PC-3 (cell line): ENCODE measurements at regions not wholly inside any gene's neighbourhood (a gene's known extent, or its start where the extent isn't known, plus 50 kb on each side); places are given as distances from the start of the nearest gene placed in this dataset.

Source experiments
- ATAC-seq: fragments of 200-7000 bp; cut with Tn5 transposase; 2 replicates; pipeline ENCODE4 v1.9.1; 2020; ENCODE audit warnings: mild to moderate bottlenecking, moderate library complexity
- BruUV-seq: library from RNA; stranded (reverse); fragments of 400-500 nt; replicated peaks from 2 replicates; lab custom pipeline; 2021; lab: Mats Ljungman, UMichigan
- CTCF ChIA-PET: fragments of 300-600 bp; sonication (Branson Sonifier 250); formaldehyde crosslinking; loops from one replicate; lab custom pipeline; 2022; ENCODE audit warnings: antibody characterized with exemption; lab: Charles Lee
- POLR2A ChIA-PET: fragments of 300-600 bp; sonication (Branson Sonifier 250); formaldehyde crosslinking; loops from one replicate; lab custom pipeline; 2022; ENCODE audit warnings: antibody characterized with exemption; ENCODE audit not compliant: unreplicated experiment; lab: Charles Lee
- DNase-seq: peaks from one replicate; pipeline ENCODE4 v3.0.0-alpha.2; 2015
- H2AFZ ChIP-seq: fragments of 300-600 bp; sonication (generic); 2 replicates; pipeline ENCODE4 v1.6.0; 2016; ENCODE audit warnings: antibody characterized with exemption, low read length
- H3F3A ChIP-seq: fragments of 300-600 bp; sonication (generic); one replicate; pipeline ENCODE4 v1.6.0; 2017; ENCODE audit warnings: antibody characterized with exemption, low read length, control low read depth, mild to moderate bottlenecking; ENCODE audit not compliant: unreplicated experiment
- H3K27ac ChIP-seq: fragments of 300-600 bp; sonication (generic); 2 replicates; pipeline ENCODE4 v1.5.1; 2016; ENCODE audit warnings: mild to moderate bottlenecking, low read length
- H3K27me3 ChIP-seq: fragments of 300-600 bp; sonication (generic); 2 replicates; pipeline ENCODE4 v1.6.1; 2016; ENCODE audit warnings: low read length, mixed read lengths
- H3K36me3 ChIP-seq: fragments of 300-600 bp; sonication (generic); 2 replicates; pipeline ENCODE4 v1.6.1; 2016; ENCODE audit warnings: low read depth, mixed run types, low read length, mixed read lengths
- H3K4me1 ChIP-seq: fragments of 300-600 bp; sonication (generic); 2 replicates; pipeline ENCODE4 v1.5.1; 2016; ENCODE audit warnings: low read length; ENCODE audit not compliant: insufficient read depth
- H3K4me2 ChIP-seq: fragments of 300-600 bp; sonication (generic); 2 replicates; pipeline ENCODE4 v1.6.0; 2016; ENCODE audit warnings: low read length
- H3K4me3 ChIP-seq: fragments of 300-600 bp; sonication (generic); 2 replicates; pipeline ENCODE4 v1.5.1; 2016; ENCODE audit warnings: mild to moderate bottlenecking, low read length, mixed read lengths
- H3K79me2 ChIP-seq: fragments of 300-600 bp; sonication (generic); 2 replicates; pipeline ENCODE4 v1.6.1; 2017; ENCODE audit warnings: low read length, mixed read lengths
- H3K9ac ChIP-seq: fragments of 300-600 bp; sonication (generic); 2 replicates; pipeline ENCODE4 v1.6.0; 2016; ENCODE audit warnings: mild to moderate bottlenecking, low read length
- H3K9me2 ChIP-seq: fragments of 300-600 bp; sonication (generic); replicated peaks from 2 replicates; pipeline ENCODE4 v1.6.1; 2016; ENCODE audit warnings: mixed run types, low read length, mixed read lengths
- H3K9me3 ChIP-seq: fragments of 300-600 bp; sonication (generic); 2 replicates; pipeline ENCODE4 v1.6.1; 2016; ENCODE audit warnings: low read length, mixed read lengths
- H4K20me1 ChIP-seq: fragments of 300-600 bp; sonication (generic); 2 replicates; pipeline ENCODE4 v1.6.1; 2016; ENCODE audit warnings: low read length, mixed read lengths
- EZH2 ChIP-seq: fragments of 300-600 bp; sonication (generic); IDR thresholded peaks from one replicate; pipeline ENCODE4 v1.6.1; 2017; ENCODE audit warnings: antibody characterized with exemption, mild to moderate bottlenecking, low read length; ENCODE audit not compliant: unreplicated experiment
- EZH2phosphoT487 ChIP-seq: fragments of 300-600 bp; sonication (generic); IDR thresholded peaks from 2 replicates; pipeline ENCODE4 v1.6.1; 2018; ENCODE audit warnings: mild to moderate bottlenecking, antibody characterized with exemption, low read length, borderline replicate concordance
- intact Hi-C: fragments of 100-400 bp; cut with micrococcal nuclease; formaldehyde crosslinking; loops from 2 replicates; pipeline ENCODE4 v1.9.0; 2023
- TF ChIP-seq, protein P1 (sequence below): fragments of 300-600 bp; sonication (generic); conservative IDR thresholded peaks from 2 replicates; pipeline ENCODE4 v1.5.1; 2017; ENCODE audit warnings: antibody characterized with exemption, low read depth, mild to moderate bottlenecking, low read length

DNA sequence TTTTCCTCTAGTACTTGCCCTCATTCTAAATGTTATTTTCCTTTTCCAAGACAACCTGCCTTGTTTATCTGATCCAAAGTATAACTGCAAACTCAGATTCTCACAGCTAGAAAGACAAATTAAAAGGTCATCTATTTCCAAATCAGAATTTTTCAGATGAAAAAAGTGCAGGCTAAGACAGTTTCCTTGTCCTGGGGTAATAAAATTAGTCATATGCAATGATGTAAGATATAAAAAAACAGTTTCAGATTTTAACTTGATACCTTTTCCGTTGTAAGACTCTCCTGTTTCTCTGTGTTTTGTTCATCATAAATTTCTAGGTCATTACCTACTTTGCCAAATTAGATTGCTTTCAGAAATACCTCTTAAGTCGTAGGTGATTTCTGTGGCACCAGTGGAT, 238.4 kb upstream of the PEX5L start:
- Histone ChIP-seq H3K36me3 (no peaks in the 10 kb centered on the region), H3K4me1 (peaks cover 45% of the 10 kb centered on the region), H3F3A (peaks cover 5% of the 10 kb centered on the region), H3K9ac (peak overlapping the region; percentile 26; the same call in 1 of the 2 replicates), H3K4me2 (peak overlapping the region; percentile 69), H3K27ac (peak overlapping the region; percentile 78), H3K27me3 (no peaks in the 10 kb centered on the region), H3K4me3 (no peak overlapping the region), H3K79me2 (no peaks in the 10 kb centered on the region), H3K9me3 (no peaks in the 10 kb centered on the region), H2AFZ (peak overlapping the region; percentile 71), H4K20me1 (no peaks in the 10 kb centered on the region), H3K9me2 (no peaks in the 10 kb centered on the region)
- ChIA-PET POLR2A (interaction anchor here (0.7 kb wide), 1 partner anchor 84 kb away, joined by 4 read pairs; no protein-coding TSS in a partner anchor), CTCF (no interaction called here)
- BruUV-seq = no TSS peak
- TF ChIP-seq, protein P1, sequence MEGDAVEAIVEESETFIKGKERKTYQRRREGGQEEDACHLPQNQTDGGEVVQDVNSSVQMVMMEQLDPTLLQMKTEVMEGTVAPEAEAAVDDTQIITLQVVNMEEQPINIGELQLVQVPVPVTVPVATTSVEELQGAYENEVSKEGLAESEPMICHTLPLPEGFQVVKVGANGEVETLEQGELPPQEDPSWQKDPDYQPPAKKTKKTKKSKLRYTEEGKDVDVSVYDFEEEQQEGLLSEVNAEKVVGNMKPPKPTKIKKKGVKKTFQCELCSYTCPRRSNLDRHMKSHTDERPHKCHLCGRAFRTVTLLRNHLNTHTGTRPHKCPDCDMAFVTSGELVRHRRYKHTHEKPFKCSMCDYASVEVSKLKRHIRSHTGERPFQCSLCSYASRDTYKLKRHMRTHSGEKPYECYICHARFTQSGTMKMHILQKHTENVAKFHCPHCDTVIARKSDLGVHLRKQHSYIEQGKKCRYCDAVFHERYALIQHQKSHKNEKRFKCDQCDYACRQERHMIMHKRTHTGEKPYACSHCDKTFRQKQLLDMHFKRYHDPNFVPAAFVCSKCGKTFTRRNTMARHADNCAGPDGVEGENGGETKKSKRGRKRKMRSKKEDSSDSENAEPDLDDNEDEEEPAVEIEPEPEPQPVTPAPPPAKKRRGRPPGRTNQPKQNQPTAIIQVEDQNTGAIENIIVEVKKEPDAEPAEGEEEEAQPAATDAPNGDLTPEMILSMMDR = no peak
- ATAC-seq (peak; percentile 36), DNase-seq (peak; percentile 58)
- intact Hi-C loops = no loop called here

DNA sequence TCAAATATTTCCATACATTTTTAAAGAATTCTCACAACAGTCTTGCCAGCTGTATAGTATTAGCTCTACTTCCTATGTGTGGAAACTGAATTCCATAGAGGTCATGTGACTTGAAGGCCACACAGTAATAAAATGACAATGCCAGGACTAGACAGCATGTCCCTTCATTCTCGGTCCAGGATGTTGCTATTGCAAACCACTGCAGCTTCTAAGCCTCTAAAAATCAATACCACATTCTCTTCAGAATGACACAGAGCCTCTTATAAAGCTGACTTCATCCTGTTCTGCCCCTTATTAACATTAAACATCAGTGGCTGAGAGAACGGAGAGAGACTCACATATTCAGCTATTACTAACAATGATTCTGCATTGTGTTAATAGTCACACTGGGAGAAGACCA, 240.3 kb upstream of the PEX5L start:
- TF ChIP-seq EZH2 (no peak), EZH2phosphoT487 (no peak)
- TF ChIP-seq, protein P1 = no peak
- H4K20me1 ChIP-seq = no peaks in the 10 kb centered on the region
- peak; percentile 82 for ATAC-seq
- H3K4me2 ChIP-seq = peak overlapping the region; percentile 29
- H3K4me3 ChIP-seq = no peak overlapping the region
- no peaks in the 10 kb centered on the region for H3K27me3 ChIP-seq
- peaks cover 5% of the 10 kb centered on the region for H3F3A ChIP-seq
- BruUV-seq = no TSS peak
- POLR2A ChIA-PET = no interaction called here
- peak overlapping the region; percentile 62 for H3K27ac ChIP-seq
- H2AFZ ChIP-seq = no peak overlapping the region
- no peaks in the 10 kb centered on the region for H3K9me3 ChIP-seq
- H3K79me2 ChIP-seq = no peaks in the 10 kb centered on the region
- CTCF ChIA-PET = interaction anchor here (0.6 to 1.4 kb wide), 2 partner anchors 264 to 466 kb away, joined by 3 read pairs; no protein-coding TSS in a partner anchor
- DNase-seq = peak; percentile 85
- no peaks in the 10 kb centered on the region for H3K36me3 ChIP-seq
- no peaks in the 10 kb centered on the region for H3K9me2 ChIP-seq
- intact Hi-C loops = loop anchor here (1.0 kb wide), 3 partner anchors 27 to 81 kb away; no protein-coding TSS in a partner anchor
- H3K4me1 ChIP-seq = peaks cover 54% of the 10 kb centered on the region
- no peak overlapping the region for H3K9ac ChIP-seq

DNA sequence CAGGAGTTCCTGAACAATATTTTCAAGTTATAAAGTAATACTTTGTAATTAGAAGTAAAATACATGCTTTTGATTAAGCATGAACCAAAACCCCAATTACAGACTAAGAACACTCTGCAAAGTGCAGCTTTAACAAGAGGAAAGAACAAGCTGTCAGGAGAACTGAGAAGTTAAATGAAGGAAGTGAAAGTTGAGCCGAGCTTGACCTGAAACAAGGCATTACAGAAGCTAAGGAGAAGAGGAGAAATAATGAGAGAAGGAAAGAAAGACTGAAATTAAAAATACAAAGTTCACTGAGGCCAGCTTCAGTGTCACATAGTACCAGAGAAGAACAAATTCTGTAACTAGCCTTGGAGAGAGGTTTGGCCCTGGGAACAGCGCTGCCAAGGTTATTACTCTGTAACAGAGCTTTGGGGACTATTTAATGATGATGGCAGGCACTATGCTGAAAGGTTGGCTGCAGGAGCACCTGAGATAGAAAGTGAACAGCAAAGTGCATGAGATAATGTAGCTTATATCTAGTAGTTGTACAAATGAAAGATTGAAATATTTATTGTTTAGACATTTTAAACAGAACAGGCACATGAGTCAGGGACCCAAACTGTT, 241.9 kb upstream of the PEX5L start:
- no peaks in the 10 kb centered on the region for H3K27me3 ChIP-seq
- H3K4me3 ChIP-seq = no peak overlapping the region
- H3K36me3 ChIP-seq = no peaks in the 10 kb centered on the region
- POLR2A ChIA-PET = no interaction called here
- no peak overlapping the region for H3K27ac ChIP-seq
- H3K79me2 ChIP-seq = no peaks in the 10 kb centered on the region
- H3K9ac ChIP-seq = no peak overlapping the region
- DNase-seq (no peak), ATAC-seq (no peak)
- intact Hi-C loops = no loop called here
- no peaks in the 10 kb centered on the region for H3K9me3 ChIP-seq
- H2AFZ ChIP-seq = no peak overlapping the region
- CTCF ChIA-PET = no interaction called here
- H3K4me1 ChIP-seq = peaks cover 54% of the 10 kb centered on the region
- H3K9me2 ChIP-seq = no peaks in the 10 kb centered on the region
- no peak overlapping the region for H3K4me2 ChIP-seq
- BruUV-seq = no TSS peak
- peaks cover 5% of the 10 kb centered on the region for H3F3A ChIP-seq
- TF ChIP-seq, protein P1 = no peak
- TF ChIP-seq EZH2phosphoT487 (no peak), EZH2 (no peak)
- no peaks in the 10 kb centered on the region for H4K20me1 ChIP-seq
